Hepatocyte (in vitro differentiated cells): ENCODE measurements at regions not wholly inside any gene's neighbourhood (a gene's known extent, or its start where the extent isn't known, plus 50 kb on each side); places are given as distances from the start of the nearest gene placed in this dataset.

Experiments used
- DNase-seq: peaks from one replicate; pipeline ENCODE4 v3.0.0-alpha.2; 2016; ENCODE audit warnings: low spot score
- H2AFZ ChIP-seq: fragments of 200-600 bp; sonication (generic); 2 replicates; pipeline ENCODE4 v1.6.0; 2016; ENCODE audit warnings: antibody characterized with exemption, mild to moderate bottlenecking
- H3K27ac ChIP-seq: fragments of 200-600 bp; sonication (generic); 2 replicates; pipeline ENCODE4 v1.5.1; 2016; ENCODE audit warnings: mild to moderate bottlenecking
- H3K27me3 ChIP-seq: fragments of 200-600 bp; sonication (generic); 2 replicates; pipeline ENCODE4 v1.6.1; 2016
- H3K36me3 ChIP-seq: fragments of 200-600 bp; sonication (generic); replicated peaks from 2 replicates; pipeline ENCODE4 v1.5.1; 2016; ENCODE audit warnings: low read depth; ENCODE audit not compliant: insufficient read depth
- H3K4me1 ChIP-seq: fragments of 200-600 bp; sonication (generic); 2 replicates; pipeline ENCODE4 v1.5.1; 2016; ENCODE audit warnings: mild to moderate bottlenecking, moderate library complexity; ENCODE audit not compliant: insufficient read depth
- H3K4me2 ChIP-seq: fragments of 200-600 bp; sonication (generic); 2 replicates; pipeline ENCODE4 v1.6.0; 2016
- H3K4me3 ChIP-seq: fragments of 200-600 bp; sonication (generic); 2 replicates; pipeline ENCODE4 v1.5.1; 2016; ENCODE audit warnings: mild to moderate bottlenecking
- H3K79me2 ChIP-seq: fragments of 200-600 bp; sonication (generic); 2 replicates; pipeline ENCODE4 v1.6.0; 2017; ENCODE audit warnings: mild to moderate bottlenecking
- H3K9me2 ChIP-seq: fragments of 200-600 bp; sonication (generic); replicated peaks from 2 replicates; pipeline ENCODE4 v1.6.0; 2017; ENCODE audit warnings: mild to moderate bottlenecking; ENCODE audit not compliant: insufficient read depth
- H3K9me3 ChIP-seq: fragments of 200-600 bp; sonication (generic); 2 replicates; pipeline ENCODE4 v1.5.1; 2016; ENCODE audit warnings: low read depth, mild to moderate bottlenecking
- H4K20me1 ChIP-seq: fragments of 200-600 bp; sonication (generic); 2 replicates; pipeline ENCODE4 v1.6.0; 2016; ENCODE audit warnings: mild to moderate bottlenecking; ENCODE audit not compliant: insufficient read depth, poor library complexity, severe bottlenecking
- CTCF ChIP-seq: fragments of 200-600 bp; sonication (generic); IDR thresholded peaks from 2 replicates; pipeline ENCODE4 v1.5.1; 2016; ENCODE audit warnings: antibody characterized with exemption, mild to moderate bottlenecking; ENCODE audit not compliant: poor library complexity
- EZH2 ChIP-seq: fragments of 200-600 bp; sonication (generic); IDR thresholded peaks from 2 replicates; pipeline ENCODE4 v1.6.1; 2016; ENCODE audit warnings: antibody characterized with exemption, mild to moderate bottlenecking, borderline replicate concordance
- EZH2phosphoT487 ChIP-seq: fragments of 200-600 bp; sonication (generic); IDR thresholded peaks from one replicate; pipeline ENCODE4 v1.6.1; 2018; ENCODE audit warnings: antibody characterized with exemption, mild to moderate bottlenecking, low read depth, moderate library complexity; ENCODE audit not compliant: unreplicated experiment, severe bottlenecking
- WGBS: methylation state at CpG from one replicate; pipeline ENCODE4 v1.1.6; 2016; ENCODE audit warnings: low lambda C conversion rate; ENCODE audit errors: missing lambda C conversion rate; 5-methylcytosine and 5-hydroxymethylcytosine counted together

DNA sequence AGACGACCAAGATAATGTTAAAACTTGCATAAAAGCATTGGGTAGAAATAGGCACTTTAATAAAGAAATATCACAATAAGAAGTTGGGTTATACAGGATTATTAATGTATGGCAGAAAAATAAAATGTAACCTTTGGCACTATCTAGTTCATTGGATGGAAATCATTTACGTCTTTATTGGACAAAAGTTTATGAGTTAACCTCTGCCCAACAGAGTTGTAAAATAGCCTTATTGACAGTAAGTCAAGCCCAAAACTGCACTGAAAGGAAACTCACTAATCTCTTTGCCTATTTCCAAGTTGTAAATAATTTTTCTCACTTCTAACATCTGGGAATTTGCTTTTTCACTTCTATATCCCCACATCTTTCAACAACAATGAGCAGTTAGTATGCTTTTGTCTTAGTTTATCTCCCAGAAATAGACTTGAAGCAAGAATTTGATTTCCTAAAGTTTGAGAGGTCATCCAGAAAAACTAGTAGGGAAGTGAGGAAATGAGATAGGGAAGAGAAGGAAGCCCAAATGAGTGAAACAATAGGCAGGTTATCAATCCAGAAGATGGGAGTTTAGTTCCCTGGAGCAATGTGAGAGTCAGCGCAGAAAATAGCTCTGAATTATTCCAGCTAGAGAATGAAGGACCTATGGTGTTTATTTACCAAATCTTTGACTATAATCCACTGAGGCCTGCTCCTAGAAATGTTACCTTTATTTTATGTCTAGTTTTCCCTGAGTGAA is 434.8 kb downstream of the CCER1 start:
- Histone ChIP-seq H3K4me1 (no peaks in the 10 kb centered on the region), H3K9me2 (no peaks in the 10 kb centered on the region), H3K27me3 (no peaks in the 10 kb centered on the region), H3K79me2 (no peaks in the 10 kb centered on the region), H2AFZ (no peak overlapping the region), H4K20me1 (no peaks in the 10 kb centered on the region), H3K9me3 (no peaks in the 10 kb centered on the region), H3K4me2 (no peak overlapping the region), H3K36me3 (no peaks in the 10 kb centered on the region), H3K27ac (no peak overlapping the region), H3K4me3 (no peak overlapping the region)
- no peak for DNase-seq
- WGBS: 51% methylated on average over 3 of the region's 3 CpGs
- TF ChIP-seq CTCF: no peak
- no peak for TF ChIP-seq EZH2
- no peak for TF ChIP-seq EZH2phosphoT487

DNA sequence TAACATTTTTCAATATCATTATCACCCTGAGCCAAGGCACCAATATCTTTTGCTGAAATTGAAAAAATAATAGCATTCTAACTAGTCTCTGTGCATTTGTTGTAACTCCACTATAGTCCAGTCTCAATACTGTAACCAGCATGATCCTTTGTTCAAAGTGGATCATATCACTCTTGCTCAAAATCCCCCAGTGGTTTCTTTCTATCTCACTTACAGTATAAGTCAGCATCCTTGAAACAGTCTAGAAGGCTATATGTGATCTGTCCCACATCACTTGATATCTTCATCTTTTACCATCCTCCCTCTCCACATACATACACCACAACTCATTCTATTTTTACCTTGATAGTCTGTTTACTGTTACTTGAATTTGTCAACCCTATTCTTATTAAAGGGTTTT is 435.7 kb downstream of the CCER1 start:
- H3K4me3 ChIP-seq: no peak overlapping the region
- H3K4me2 ChIP-seq: no peak overlapping the region
- no peaks in the 10 kb centered on the region for H4K20me1 ChIP-seq
- no peaks in the 10 kb centered on the region for H3K4me1 ChIP-seq
- H3K9me3 ChIP-seq: no peaks in the 10 kb centered on the region
- no peak for DNase-seq
- H3K27me3 ChIP-seq: no peaks in the 10 kb centered on the region
- no peak overlapping the region for H3K27ac ChIP-seq
- H2AFZ ChIP-seq: no peak overlapping the region
- TF ChIP-seq EZH2phosphoT487 (no peak), EZH2 (no peak), CTCF (no peak)
- no peaks in the 10 kb centered on the region for H3K9me2 ChIP-seq
- H3K79me2 ChIP-seq: no peaks in the 10 kb centered on the region
- no peaks in the 10 kb centered on the region for H3K36me3 ChIP-seq

GRCh38 chr12:90515199-90516175 is 439.5 kb downstream of the CCER1 start:
- H4K20me1 ChIP-seq: no peaks in the 10 kb centered on the region
- no peaks in the 10 kb centered on the region for H3K9me3 ChIP-seq
- H3K27me3 ChIP-seq: no peaks in the 10 kb centered on the region
- H3K4me3 ChIP-seq: no peak overlapping the region
- DNase-seq: no peak
- H3K9me2 ChIP-seq: no peaks in the 10 kb centered on the region
- no peak overlapping the region for H3K4me2 ChIP-seq
- no peak for TF ChIP-seq EZH2phosphoT487
- TF ChIP-seq EZH2: no peak
- TF ChIP-seq CTCF: no peak
- H3K27ac ChIP-seq: no peak overlapping the region
- 69% methylated on average over 2 of the region's 2 CpGs for WGBS
- no peak overlapping the region for H2AFZ ChIP-seq
- H3K79me2 ChIP-seq: no peaks in the 10 kb centered on the region
- no peaks in the 10 kb centered on the region for H3K4me1 ChIP-seq
- H3K36me3 ChIP-seq: no peaks in the 10 kb centered on the region
